OCI-LY1 (cell line): ENCODE measurements at regions not wholly inside any gene's neighbourhood (a gene's known extent, or its start where the extent isn't known, plus 50 kb on each side); places are given as distances from the start of the nearest gene placed in this dataset.

ENCODE experiments used
- H2AFZ ChIP-seq: fragments of 200-600 bp; sonication (generic), shearing (Covaris generic); 2 replicates; pipeline ENCODE4 v1.6.0; 2014; ENCODE audit warnings: antibody characterized with exemption, mild to moderate bottlenecking, low read length
- H3F3A ChIP-seq: fragments of 200-600 bp; sonication (generic), shearing (Covaris generic); 2 replicates; pipeline ENCODE4 v1.6.0; 2014; ENCODE audit warnings: mild to moderate bottlenecking, antibody characterized with exemption, low read length, moderate library complexity; ENCODE audit not compliant: insufficient read depth
- H3K27ac ChIP-seq: fragments of 200-600 bp; sonication (generic); 2 replicates; pipeline ENCODE4 v1.5.1; 2014; ENCODE audit warnings: low read length, mixed run types, mild to moderate bottlenecking, low read depth; ENCODE audit not compliant: poor library complexity, severe bottlenecking
- H3K27me3 ChIP-seq: fragments of 200-600 bp; sonication (generic); 2 replicates; pipeline ENCODE4 v1.6.0; 2014; ENCODE audit warnings: antibody characterized with exemption, mild to moderate bottlenecking, low read length, moderate library complexity; ENCODE audit not compliant: insufficient read depth
- H3K36me3 ChIP-seq: fragments of 200-600 bp; sonication (generic); 2 replicates; pipeline ENCODE4 v1.6.1; 2014; ENCODE audit warnings: mild to moderate bottlenecking, antibody characterized with exemption, low read length, moderate library complexity, mixed read lengths; ENCODE audit not compliant: insufficient read depth
- H3K4me1 ChIP-seq: fragments of 200-600 bp; sonication (generic); 2 replicates; pipeline ENCODE4 v1.5.1; 2014; ENCODE audit warnings: mild to moderate bottlenecking, low read length, moderate library complexity; ENCODE audit not compliant: insufficient read depth, severe bottlenecking
- H3K4me2 ChIP-seq: fragments of 200-600 bp; sonication (generic), shearing (Covaris generic); 2 replicates; pipeline ENCODE4 v1.6.1; 2014; ENCODE audit warnings: low read length
- H3K4me3 ChIP-seq: fragments of 200-600 bp; sonication (generic); 2 replicates; pipeline ENCODE4 v1.5.1; 2014; ENCODE audit warnings: low read length, low read depth, mild to moderate bottlenecking, mixed read lengths; ENCODE audit not compliant: poor library complexity, severe bottlenecking
- H3K79me2 ChIP-seq: fragments of 200-600 bp; shearing (Covaris generic); 2 replicates; pipeline ENCODE4 v1.6.1; 2016; ENCODE audit warnings: mixed run types, low read length, mixed read lengths; ENCODE audit not compliant: insufficient read depth
- H3K9ac ChIP-seq: fragments of 200-600 bp; sonication (generic), shearing (Covaris generic); 2 replicates; pipeline ENCODE4 v1.6.1; 2014; ENCODE audit warnings: mild to moderate bottlenecking, low read length, mixed read lengths
- H3K9me2 ChIP-seq: fragments of 200-600 bp; sonication (generic), shearing (Covaris generic); 2 replicates; pipeline ENCODE4 v1.6.1; 2014; ENCODE audit warnings: low read depth, mild to moderate bottlenecking, low read length, mixed read lengths
- H3K9me3 ChIP-seq: fragments of 200-600 bp; shearing (Covaris generic); 2 replicates; pipeline ENCODE4 v1.6.1; 2014; ENCODE audit warnings: low read length, mixed read lengths
- H4K20me1 ChIP-seq: fragments of 200-600 bp; sonication (generic), shearing (Covaris generic); 2 replicates; pipeline ENCODE4 v1.6.0; 2016; ENCODE audit warnings: mild to moderate bottlenecking, low read length; ENCODE audit not compliant: insufficient read depth
- EZH2 ChIP-seq: fragments of 200-600 bp; sonication (generic), shearing (Covaris generic); IDR thresholded peaks from 2 replicates; pipeline ENCODE4 v1.8.0; 2017; ENCODE audit warnings: borderline replicate concordance, mixed run types, mild to moderate bottlenecking, antibody characterized with exemption, low read length, moderate library complexity, mixed read lengths
- TF ChIP-seq, protein P1 (sequence below): fragments of 200-600 bp; sonication (generic), shearing (Covaris generic); IDR thresholded peaks from 2 replicates; pipeline ENCODE4 v1.5.1; 2017; ENCODE audit warnings: mild to moderate bottlenecking, antibody characterized with exemption, low read length, moderate library complexity, mixed read lengths

DNA sequence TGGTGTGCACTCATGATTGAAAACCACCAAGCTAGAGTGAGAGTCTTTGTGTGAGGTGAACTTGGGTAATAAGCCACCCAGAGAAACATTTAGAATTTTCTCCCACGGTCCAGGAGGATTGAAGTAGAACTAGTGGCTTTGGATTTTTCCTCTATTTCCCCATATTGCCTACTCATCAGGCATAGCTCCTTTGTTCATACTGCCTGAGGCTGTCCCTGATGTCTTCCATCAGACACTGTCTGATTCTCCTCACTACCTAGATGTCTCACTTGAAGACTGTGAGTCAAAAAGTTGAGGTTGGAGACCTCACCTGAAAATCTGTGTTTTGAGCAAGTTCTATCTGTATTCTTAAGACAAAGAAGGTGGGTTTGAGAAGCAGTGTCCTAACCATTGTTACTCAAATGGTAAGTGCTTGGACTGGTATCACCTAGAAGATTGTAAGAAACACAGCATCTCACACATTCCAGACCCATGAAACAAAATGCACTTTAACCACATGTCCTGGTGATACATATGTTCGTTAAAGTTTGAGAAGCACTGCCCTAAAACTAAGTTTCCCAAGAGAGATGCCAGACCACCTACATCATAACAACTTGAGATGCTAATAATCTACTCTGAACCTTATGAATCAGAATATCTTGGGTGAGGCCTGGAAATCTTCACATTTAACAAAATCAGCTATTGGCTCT is 523.4 kb upstream of the BTBD3 start:
- Histone ChIP-seq H3K36me3 (no peaks in the 10 kb centered on the region), H2AFZ (no peak overlapping the region), H3K9me3 (no peaks in the 10 kb centered on the region), H3K4me1 (no peaks in the 10 kb centered on the region), H3K4me2 (no peak overlapping the region), H3K27ac (no peak overlapping the region), H3K4me3 (no peak overlapping the region), H3K79me2 (no peaks in the 10 kb centered on the region), H3K27me3 (no peaks in the 10 kb centered on the region), H4K20me1 (no peaks in the 10 kb centered on the region), H3K9ac (no peak overlapping the region), H3F3A (no peaks in the 10 kb centered on the region), H3K9me2 (no peaks in the 10 kb centered on the region)
- TF ChIP-seq, protein P1, sequence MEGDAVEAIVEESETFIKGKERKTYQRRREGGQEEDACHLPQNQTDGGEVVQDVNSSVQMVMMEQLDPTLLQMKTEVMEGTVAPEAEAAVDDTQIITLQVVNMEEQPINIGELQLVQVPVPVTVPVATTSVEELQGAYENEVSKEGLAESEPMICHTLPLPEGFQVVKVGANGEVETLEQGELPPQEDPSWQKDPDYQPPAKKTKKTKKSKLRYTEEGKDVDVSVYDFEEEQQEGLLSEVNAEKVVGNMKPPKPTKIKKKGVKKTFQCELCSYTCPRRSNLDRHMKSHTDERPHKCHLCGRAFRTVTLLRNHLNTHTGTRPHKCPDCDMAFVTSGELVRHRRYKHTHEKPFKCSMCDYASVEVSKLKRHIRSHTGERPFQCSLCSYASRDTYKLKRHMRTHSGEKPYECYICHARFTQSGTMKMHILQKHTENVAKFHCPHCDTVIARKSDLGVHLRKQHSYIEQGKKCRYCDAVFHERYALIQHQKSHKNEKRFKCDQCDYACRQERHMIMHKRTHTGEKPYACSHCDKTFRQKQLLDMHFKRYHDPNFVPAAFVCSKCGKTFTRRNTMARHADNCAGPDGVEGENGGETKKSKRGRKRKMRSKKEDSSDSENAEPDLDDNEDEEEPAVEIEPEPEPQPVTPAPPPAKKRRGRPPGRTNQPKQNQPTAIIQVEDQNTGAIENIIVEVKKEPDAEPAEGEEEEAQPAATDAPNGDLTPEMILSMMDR: no peak
- no peak for TF ChIP-seq EZH2

DNA sequence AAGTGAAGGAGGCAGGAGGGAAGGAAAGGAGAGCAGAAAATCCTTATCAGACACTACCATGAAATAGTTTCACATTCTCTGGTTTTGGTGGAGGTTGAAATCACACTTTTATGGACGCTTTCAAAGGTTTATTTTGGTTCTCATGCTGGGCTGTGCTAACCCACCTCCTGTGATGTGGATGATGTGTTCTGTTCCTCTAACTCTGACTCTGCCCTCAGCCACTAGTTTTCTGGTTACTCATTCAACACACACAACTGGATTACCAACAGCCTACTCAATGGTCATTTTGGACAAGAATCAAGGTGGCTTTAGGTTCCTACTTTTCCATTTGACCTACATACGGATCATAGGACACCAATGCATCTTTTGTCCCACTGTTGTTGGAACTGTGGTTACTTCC is 522.1 kb upstream of the BTBD3 start:
- Histone ChIP-seq H3K79me2 (no peaks in the 10 kb centered on the region), H3F3A (no peaks in the 10 kb centered on the region), H3K27me3 (no peaks in the 10 kb centered on the region), H3K27ac (no peak overlapping the region), H4K20me1 (no peaks in the 10 kb centered on the region), H3K36me3 (no peaks in the 10 kb centered on the region), H3K9me3 (no peaks in the 10 kb centered on the region), H3K4me1 (no peaks in the 10 kb centered on the region), H3K4me2 (no peak overlapping the region), H3K4me3 (no peak overlapping the region), H3K9me2 (no peaks in the 10 kb centered on the region), H2AFZ (no peak overlapping the region), H3K9ac (no peak overlapping the region)
- TF ChIP-seq EZH2: no peak
- TF ChIP-seq, protein P1: no peak

DNA sequence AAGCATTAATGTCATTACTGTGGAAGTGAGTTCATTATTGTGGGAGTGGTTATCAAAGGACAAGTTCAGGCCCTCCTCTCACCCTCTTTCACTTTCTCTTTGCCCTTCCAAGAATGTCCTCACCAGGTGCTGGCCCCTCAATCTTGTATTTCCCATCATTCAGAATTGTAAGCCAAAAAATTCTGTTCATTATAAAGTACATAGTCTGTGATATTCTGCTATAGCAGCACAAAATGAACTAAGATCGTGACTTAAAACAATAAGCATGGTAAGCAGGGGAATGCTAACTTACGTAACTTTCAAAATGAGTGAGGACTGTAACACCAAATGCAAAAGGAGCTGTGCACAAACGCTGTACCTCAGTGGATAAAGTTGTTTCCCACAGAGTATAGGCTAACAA is 515.7 kb upstream of the BTBD3 start:
- no peaks in the 10 kb centered on the region for H3K27me3 ChIP-seq
- peak overlapping the region; percentile 39 for H3K4me3 ChIP-seq
- no peaks in the 10 kb centered on the region for H3K4me1 ChIP-seq
- H3K27ac ChIP-seq: no peak overlapping the region
- no peaks in the 10 kb centered on the region for H3K9me3 ChIP-seq
- no peaks in the 10 kb centered on the region for H3K36me3 ChIP-seq
- no peaks in the 10 kb centered on the region for H3F3A ChIP-seq
- TF ChIP-seq EZH2: no peak
- no peaks in the 10 kb centered on the region for H3K9me2 ChIP-seq
- H4K20me1 ChIP-seq: no peaks in the 10 kb centered on the region
- no peak overlapping the region for H3K9ac ChIP-seq
- no peaks in the 10 kb centered on the region for H3K79me2 ChIP-seq
- no peak overlapping the region; the same call in 1 of the 2 replicates for H2AFZ ChIP-seq
- peak overlapping the region; percentile 44 for H3K4me2 ChIP-seq

DNA sequence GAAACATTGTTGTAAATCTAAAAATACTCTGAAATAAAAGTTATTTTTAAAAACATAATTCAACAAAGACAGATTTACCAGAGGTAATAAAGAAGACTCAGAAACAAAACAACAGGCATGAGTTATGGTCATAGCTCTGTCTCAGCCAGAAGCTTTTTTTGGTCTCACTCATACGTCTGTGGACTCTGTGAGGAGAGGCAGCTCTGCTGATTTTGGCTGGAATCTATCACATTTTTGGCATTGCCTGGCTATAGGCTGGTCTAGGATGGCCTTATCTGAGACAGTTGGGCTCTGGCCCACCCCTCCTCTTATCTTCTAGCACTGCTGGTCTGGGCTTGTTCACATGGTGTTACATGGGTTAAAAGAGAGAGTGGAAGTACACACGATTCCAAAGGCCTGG is 514.0 kb upstream of the BTBD3 start:
- Histone ChIP-seq H3K79me2 (no peaks in the 10 kb centered on the region), H3K9ac (no peak overlapping the region), H3K9me3 (no peaks in the 10 kb centered on the region), H2AFZ (no peak overlapping the region), H3K27me3 (no peaks in the 10 kb centered on the region), H3K4me2 (no peak overlapping the region), H3K4me1 (no peaks in the 10 kb centered on the region), H3K36me3 (no peaks in the 10 kb centered on the region), H3F3A (no peaks in the 10 kb centered on the region), H3K27ac (no peak overlapping the region), H4K20me1 (no peaks in the 10 kb centered on the region), H3K4me3 (no peak overlapping the region), H3K9me2 (no peaks in the 10 kb centered on the region)
- TF ChIP-seq, protein P1: no peak
- no peak for TF ChIP-seq EZH2
